GM12878 (cell line): ENCODE measurements at regions not wholly inside any gene's neighbourhood (a gene's known extent, or its start where the extent isn't known, plus 50 kb on each side); places are given as distances from the start of the nearest gene placed in this dataset.

ENCODE experiments used
- CREB1 ChIP-seq: IDR thresholded peaks from 2 replicates; pipeline ENCODE4 v1.6.1; 2012; ENCODE audit warnings: low read depth, mild to moderate bottlenecking, inconsistent platforms
- EZH2 ChIP-seq: IDR thresholded peaks from 2 replicates; pipeline ENCODE4 v1.6.1; 2012; ENCODE audit warnings: low read depth, mild to moderate bottlenecking, control low read depth, inconsistent platforms, low read length, borderline replicate concordance; ENCODE audit not compliant: control insufficient read depth
- GABPA ChIP-seq: IDR thresholded peaks from 2 replicates; pipeline ENCODE4 v1.6.1; 2014; ENCODE audit warnings: antibody characterized with exemption, low read depth, mild to moderate bottlenecking, inconsistent platforms
- POLR2A ChIP-seq: IDR thresholded peaks from 2 replicates; pipeline ENCODE4 v1.6.1; 2011; ENCODE audit warnings: low read depth, mild to moderate bottlenecking, low read length
- POLR2AphosphoS5 ChIP-seq: IDR thresholded peaks from 2 replicates; pipeline ENCODE4 v1.6.1; 2011; ENCODE audit warnings: mild to moderate bottlenecking, low read length, inconsistent platforms
- SMC3 ChIP-seq: IDR thresholded peaks from 2 replicates; pipeline ENCODE4 v1.6.1; 2011; ENCODE audit warnings: low read length, improper control_type of control experiment, borderline replicate concordance
- SRF ChIP-seq, 2 experiments: IDR thresholded peaks; 2 replicates each; pipeline ENCODE4 v1.6.1; 2011; ENCODE audit warnings: low read depth in 2 of 2, low read length in 2 of 2, mild to moderate bottlenecking in 1 of 2, moderate library complexity in 1 of 2
- TF ChIP-seq, protein P1 (sequence below), 3 experiments: IDR thresholded peaks in 2 of 3; conservative IDR thresholded peaks in 1 of 3; 2 replicates each; pipeline ENCODE4 v1.5.1; 2011; ENCODE audit warnings: low read depth in 3 of 3, low read length in 3 of 3, mild to moderate bottlenecking in 3 of 3, control low read depth in 2 of 3, moderate library complexity in 2 of 3, inconsistent platforms in 1 of 3, mixed read lengths in 1 of 3; ENCODE audit not compliant: control insufficient read depth in 2 of 3, insufficient read depth in 1 of 3; ENCODE audit errors: extremely low read depth in 1 of 3
- TF ChIP-seq, protein P2 (sequence below): IDR thresholded peaks from 2 replicates; pipeline ENCODE4 v1.6.1; 2012; ENCODE audit warnings: low read depth, low read length, improper control_type of control experiment
- TF ChIP-seq, protein P3 (sequence below): IDR thresholded peaks from 2 replicates; pipeline ENCODE4 v1.6.1; 2012; ENCODE audit warnings: low read depth, low read length, improper control_type of control experiment
- TF ChIP-seq, protein P4 (sequence below): fragments of 450-650 bp; formaldehyde crosslinking; IDR thresholded peaks from 2 replicates; pipeline ENCODE4 v1.5.0; 2022; ENCODE audit warnings: mild to moderate bottlenecking, missing genetic modification characterization
- TF ChIP-seq, protein P5 (sequence below): IDR thresholded peaks from 2 replicates; pipeline ENCODE4 v1.6.1; 2011; ENCODE audit warnings: borderline replicate concordance, low read depth, mild to moderate bottlenecking, moderate library complexity, low read length; ENCODE audit not compliant: insufficient read depth, poor library complexity, severe bottlenecking

DNA sequence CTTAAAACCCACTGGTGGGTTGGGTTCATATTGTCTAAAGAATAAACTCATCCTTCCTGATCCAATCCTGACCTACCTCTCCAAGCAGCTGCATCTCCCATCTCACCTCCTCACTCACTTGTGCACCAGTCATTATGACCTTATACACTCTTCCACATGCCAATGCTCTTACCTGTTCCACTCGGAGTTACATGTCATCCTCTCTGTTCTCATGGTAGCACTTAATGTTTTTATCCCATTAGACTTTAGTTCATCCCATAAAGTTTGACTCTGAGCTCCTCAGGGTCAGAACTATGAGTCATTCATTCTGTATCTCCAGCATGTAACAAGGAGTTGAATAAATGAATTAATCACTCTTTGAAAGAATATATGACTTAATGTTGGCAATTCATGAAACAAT lies 330.2 kb downstream of the KLF12 start:
- TF ChIP-seq POLR2AphosphoS5 (no peak), POLR2A (no peak), SRF (IDR thresholded peaks at IDR 0.05; ENCODE audit: low read depth in 2 of 2, low read length in 2 of 2) (no peak), CREB1 (no peak), EZH2 (no peak), GABPA (no peak), SMC3 (no peak)
- TF ChIP-seq, protein P1, sequence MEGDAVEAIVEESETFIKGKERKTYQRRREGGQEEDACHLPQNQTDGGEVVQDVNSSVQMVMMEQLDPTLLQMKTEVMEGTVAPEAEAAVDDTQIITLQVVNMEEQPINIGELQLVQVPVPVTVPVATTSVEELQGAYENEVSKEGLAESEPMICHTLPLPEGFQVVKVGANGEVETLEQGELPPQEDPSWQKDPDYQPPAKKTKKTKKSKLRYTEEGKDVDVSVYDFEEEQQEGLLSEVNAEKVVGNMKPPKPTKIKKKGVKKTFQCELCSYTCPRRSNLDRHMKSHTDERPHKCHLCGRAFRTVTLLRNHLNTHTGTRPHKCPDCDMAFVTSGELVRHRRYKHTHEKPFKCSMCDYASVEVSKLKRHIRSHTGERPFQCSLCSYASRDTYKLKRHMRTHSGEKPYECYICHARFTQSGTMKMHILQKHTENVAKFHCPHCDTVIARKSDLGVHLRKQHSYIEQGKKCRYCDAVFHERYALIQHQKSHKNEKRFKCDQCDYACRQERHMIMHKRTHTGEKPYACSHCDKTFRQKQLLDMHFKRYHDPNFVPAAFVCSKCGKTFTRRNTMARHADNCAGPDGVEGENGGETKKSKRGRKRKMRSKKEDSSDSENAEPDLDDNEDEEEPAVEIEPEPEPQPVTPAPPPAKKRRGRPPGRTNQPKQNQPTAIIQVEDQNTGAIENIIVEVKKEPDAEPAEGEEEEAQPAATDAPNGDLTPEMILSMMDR (IDR thresholded peaks at IDR 0.05 in 2 of 3, conservative IDR thresholded peaks at IDR 0.05 in 1 of 3; ENCODE audit: control insufficient read depth in 2 of 3, extremely low read depth in 1 of 3, insufficient read depth in 1 of 3, low read depth in 3 of 3, low read length in 3 of 3): no peak
- TF ChIP-seq, protein P2, sequence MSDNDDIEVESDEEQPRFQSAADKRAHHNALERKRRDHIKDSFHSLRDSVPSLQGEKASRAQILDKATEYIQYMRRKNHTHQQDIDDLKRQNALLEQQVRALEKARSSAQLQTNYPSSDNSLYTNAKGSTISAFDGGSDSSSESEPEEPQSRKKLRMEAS: no peak
- TF ChIP-seq, protein P3, sequence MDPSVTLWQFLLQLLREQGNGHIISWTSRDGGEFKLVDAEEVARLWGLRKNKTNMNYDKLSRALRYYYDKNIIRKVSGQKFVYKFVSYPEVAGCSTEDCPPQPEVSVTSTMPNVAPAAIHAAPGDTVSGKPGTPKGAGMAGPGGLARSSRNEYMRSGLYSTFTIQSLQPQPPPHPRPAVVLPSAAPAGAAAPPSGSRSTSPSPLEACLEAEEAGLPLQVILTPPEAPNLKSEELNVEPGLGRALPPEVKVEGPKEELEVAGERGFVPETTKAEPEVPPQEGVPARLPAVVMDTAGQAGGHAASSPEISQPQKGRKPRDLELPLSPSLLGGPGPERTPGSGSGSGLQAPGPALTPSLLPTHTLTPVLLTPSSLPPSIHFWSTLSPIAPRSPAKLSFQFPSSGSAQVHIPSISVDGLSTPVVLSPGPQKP: no peak
- TF ChIP-seq, protein P4, sequence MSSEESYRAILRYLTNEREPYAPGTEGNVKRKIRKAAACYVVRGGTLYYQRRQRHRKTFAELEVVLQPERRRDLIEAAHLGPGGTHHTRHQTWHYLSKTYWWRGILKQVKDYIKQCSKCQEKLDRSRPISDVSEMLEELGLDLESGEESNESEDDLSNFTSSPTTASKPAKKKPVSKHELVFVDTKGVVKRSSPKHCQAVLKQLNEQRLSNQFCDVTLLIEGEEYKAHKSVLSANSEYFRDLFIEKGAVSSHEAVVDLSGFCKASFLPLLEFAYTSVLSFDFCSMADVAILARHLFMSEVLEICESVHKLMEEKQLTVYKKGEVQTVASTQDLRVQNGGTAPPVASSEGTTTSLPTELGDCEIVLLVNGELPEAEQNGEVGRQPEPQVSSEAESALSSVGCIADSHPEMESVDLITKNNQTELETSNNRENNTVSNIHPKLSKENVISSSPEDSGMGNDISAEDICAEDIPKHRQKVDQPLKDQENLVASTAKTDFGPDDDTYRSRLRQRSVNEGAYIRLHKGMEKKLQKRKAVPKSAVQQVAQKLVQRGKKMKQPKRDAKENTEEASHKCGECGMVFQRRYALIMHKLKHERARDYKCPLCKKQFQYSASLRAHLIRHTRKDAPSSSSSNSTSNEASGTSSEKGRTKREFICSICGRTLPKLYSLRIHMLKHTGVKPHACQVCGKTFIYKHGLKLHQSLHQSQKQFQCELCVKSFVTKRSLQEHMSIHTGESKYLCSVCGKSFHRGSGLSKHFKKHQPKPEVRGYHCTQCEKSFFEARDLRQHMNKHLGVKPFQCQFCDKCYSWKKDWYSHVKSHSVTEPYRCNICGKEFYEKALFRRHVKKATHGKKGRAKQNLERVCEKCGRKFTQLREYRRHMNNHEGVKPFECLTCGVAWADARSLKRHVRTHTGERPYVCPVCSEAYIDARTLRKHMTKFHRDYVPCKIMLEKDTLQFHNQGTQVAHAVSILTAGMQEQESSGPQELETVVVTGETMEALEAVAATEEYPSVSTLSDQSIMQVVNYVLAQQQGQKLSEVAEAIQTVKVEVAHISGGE: no peak
- TF ChIP-seq, protein P5, sequence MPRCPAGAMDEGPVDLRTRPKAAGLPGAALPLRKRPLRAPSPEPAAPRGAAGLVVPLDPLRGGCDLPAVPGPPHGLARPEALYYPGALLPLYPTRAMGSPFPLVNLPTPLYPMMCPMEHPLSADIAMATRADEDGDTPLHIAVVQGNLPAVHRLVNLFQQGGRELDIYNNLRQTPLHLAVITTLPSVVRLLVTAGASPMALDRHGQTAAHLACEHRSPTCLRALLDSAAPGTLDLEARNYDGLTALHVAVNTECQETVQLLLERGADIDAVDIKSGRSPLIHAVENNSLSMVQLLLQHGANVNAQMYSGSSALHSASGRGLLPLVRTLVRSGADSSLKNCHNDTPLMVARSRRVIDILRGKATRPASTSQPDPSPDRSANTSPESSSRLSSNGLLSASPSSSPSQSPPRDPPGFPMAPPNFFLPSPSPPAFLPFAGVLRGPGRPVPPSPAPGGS: no peak
